NCI-H2081 (cell line): ENCODE measurements at regions not wholly inside any gene's neighbourhood (a gene's known extent, or its start where the extent isn't known, plus 50 kb on each side); places are given as distances from the start of the nearest gene placed in this dataset.

Experiments used
- DNase-seq, 2 experiments: peaks; one replicate each; lab custom pipeline; 2025; lab: John Stamatoyannopoulos, UW

DNA sequence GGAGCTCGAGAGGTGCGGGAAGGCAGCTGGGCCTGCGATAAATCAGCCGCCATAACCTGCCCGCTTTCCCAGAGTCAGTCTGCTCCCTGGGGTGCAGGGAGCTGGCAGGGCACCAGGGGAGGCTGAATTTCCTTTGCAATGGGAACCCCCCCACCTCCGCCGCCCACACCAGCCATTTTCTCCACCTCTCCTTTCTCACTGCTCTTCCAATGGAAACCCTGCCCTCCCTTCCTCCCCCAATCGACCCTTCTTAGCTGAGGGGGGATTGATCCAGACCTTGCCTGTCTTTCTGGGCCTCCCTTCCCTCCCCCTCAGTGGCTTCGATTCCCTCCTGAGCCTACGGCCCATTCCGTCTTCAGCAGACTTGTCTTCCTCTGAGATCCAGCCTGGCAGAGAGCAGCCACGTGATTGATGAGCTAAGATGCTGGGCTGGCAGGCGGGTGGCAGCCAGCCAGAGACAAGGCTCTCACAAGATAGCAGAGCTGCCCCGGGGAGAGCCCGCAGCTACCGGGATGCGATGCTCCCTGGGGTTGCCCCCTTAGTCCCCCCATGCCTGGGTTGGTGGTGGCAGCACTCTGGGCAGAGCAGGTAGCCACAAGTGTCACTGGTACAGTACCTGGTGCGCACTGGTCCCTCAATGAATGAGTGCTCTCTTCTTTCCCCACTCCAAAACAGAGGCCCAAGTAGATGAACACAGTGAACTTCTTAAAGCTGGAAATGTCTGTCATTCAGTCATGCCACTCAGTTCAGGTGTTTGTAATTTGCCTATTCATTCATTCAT lies 53.7 kb upstream of the FABP6 start:
- peak in 1 of 2 experiments; percentile 22 for DNase-seq

DNA sequence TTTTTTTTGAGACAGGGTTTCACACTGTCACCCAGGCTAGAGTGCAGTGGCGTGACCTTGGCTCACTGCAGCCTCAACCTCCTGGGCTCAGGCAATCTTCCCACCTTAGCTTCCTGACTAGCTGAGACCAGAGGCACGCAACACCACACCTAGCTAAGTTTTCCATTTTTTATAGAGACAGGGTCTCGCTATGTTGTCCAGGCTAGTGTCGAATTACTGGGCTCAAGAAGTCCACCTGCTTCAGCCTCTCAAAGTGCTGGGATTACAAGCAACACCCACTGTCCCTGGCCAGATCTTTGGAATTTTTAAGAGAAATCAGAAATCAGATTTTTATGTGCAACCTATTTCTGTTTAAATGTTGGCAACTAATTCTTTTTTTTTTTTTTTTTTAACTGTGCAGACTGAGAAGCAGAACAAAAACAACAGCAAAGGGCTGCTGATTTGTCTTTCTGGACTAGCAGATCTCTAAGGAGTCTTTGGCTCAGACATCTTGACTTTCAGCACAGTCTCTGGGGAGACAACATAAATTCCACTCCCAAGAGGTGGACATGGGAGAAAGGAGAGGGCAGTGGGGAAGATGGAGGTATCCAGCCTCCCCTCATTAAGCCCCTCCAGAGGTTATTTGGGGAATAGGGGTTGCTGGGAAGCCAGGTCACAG lies 54.4 kb upstream of the FABP6 start:
- DNase-seq = no peak

- DNase-seq = no peak
Observed at GRCh38 chr5:160174290-160174689, 55.0 kb upstream of the FABP6 start.

DNA sequence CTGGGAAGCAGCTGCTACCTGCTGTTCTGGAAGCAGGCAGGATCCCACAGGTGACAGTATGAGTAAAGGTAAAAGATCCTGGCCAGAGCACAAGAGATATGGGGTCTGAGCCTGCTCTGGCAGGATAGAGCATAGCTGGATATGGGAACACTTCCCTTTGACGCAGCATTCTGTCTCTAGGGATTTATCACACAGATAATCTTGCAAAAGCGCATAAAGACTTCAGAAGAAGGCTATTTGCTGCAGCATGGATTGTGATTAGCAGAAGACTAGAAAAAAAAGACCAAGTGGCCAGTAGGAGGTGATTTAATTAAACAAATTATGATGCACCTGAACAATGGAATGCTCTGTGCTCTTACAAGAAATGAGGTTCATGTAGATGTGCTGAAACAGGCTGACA lies 52.4 kb upstream of the PWWP2A start:
- DNase-seq = no peak

- DNase-seq = no peak
Observed at GRCh38 chr5:160169326-160169725, 50.1 kb upstream of the PWWP2A start.
